ENCODE measurements at regions not wholly inside any gene's neighbourhood (a gene's known extent, or its start where the extent isn't known, plus 50 kb on each side); places are given as distances from the start of the nearest gene placed in this dataset.
"Not testable (repeated sequence)": the region's sequence is repeated elsewhere in the genome, so short reads cannot be mapped to it uniquely, and the experiment has no call there.

DNA sequence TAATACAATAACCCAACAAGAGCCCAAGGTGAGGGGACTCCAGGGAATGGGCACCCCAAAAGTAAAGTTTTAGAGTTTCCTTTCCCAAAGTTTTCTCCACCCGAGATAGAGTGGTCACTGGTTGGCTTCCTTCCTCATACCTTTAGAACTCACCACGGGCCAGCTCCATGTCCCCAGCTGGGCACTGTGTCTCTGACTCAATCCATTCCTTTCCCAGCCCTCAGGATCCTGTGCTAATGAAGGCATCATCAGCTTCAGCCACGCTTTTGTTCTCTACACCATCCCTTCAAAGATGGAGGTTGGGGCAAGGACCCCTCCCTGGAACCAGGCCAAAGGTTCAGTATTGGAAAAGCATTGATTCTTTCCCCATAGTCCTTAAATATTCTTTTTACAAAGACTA is 59.8 kb upstream of the VASH1 start:
- no peak for ATAC-seq
- no peak for TF ChIP-seq CREB5 (CRISPR knock-in tag; IDR thresholded peaks at IDR 0.05; ENCODE audit: low read depth)
- no peak for TF ChIP-seq ESRRG (CRISPR knock-in tag; IDR thresholded peaks at IDR 0.05)
- TF ChIP-seq BACH2 (CRISPR knock-in tag; IDR thresholded peaks at IDR 0.05; ENCODE audit: borderline replicate concordance): no peak
- no peak for TF ChIP-seq OSR1 (CRISPR knock-in tag; IDR thresholded peaks at IDR 0.05)
- no peak for TF ChIP-seq PATZ1 (CRISPR knock-in tag; IDR thresholded peaks at IDR 0.05; ENCODE audit: borderline replicate concordance)
- TF ChIP-seq POU6F1 (CRISPR knock-in tag; IDR thresholded peaks at IDR 0.05; ENCODE audit: borderline replicate concordance, low read depth): no peak
- TF ChIP-seq TOX (CRISPR knock-in tag; IDR thresholded peaks at IDR 0.05; ENCODE audit: borderline replicate concordance): no peak
- TF ChIP-seq ARNTL (CRISPR knock-in tag; IDR thresholded peaks at IDR 0.05; ENCODE audit: borderline replicate concordance, low read depth): no peak
- TF ChIP-seq RARB (CRISPR knock-in tag; IDR thresholded peaks at IDR 0.05): no peak
- TF ChIP-seq PPARA (CRISPR knock-in tag; IDR thresholded peaks at IDR 0.05; ENCODE audit: borderline replicate concordance): no peak
- no peak for TF ChIP-seq ZFP3 (CRISPR knock-in tag; IDR thresholded peaks at IDR 0.05)
- TF ChIP-seq CSDC2 (CRISPR knock-in tag; IDR thresholded peaks at IDR 0.05): no peak
- TF ChIP-seq CSRNP3 (CRISPR knock-in tag; IDR thresholded peaks at IDR 0.05): no peak
- no peak for TF ChIP-seq ISL1 (CRISPR knock-in tag; IDR thresholded peaks at IDR 0.05)
- TF ChIP-seq ZNF70 (CRISPR knock-in tag; IDR thresholded peaks at IDR 0.05): no peak
- TF ChIP-seq GLIS3 (CRISPR knock-in tag; IDR thresholded peaks at IDR 0.05): no peak
- no peak for TF ChIP-seq SNAI2 (CRISPR knock-in tag; IDR thresholded peaks at IDR 0.05)
- no peak for TF ChIP-seq ZNF565 (CRISPR knock-in tag; conservative IDR thresholded peaks at IDR 0.05; ENCODE audit: low read depth)
- TF ChIP-seq ZC3H10 (CRISPR knock-in tag; IDR thresholded peaks at IDR 0.05): no peak
- no peak for TF ChIP-seq ZFP30 (CRISPR knock-in tag; IDR thresholded peaks at IDR 0.05)

GRCh38 chr14:76701981-76702380 is 59.3 kb upstream of the VASH1 start:
- no peak for ATAC-seq
- TF ChIP-seq ZC3H10 (CRISPR knock-in tag; IDR thresholded peaks at IDR 0.05): no peak
- TF ChIP-seq CSRNP3 (CRISPR knock-in tag; IDR thresholded peaks at IDR 0.05): no peak
- no peak for TF ChIP-seq CSDC2 (CRISPR knock-in tag; IDR thresholded peaks at IDR 0.05)
- TF ChIP-seq TCF4 (CRISPR knock-in tag; IDR thresholded peaks at IDR 0.05; ENCODE audit: borderline replicate concordance): no peak

DNA sequence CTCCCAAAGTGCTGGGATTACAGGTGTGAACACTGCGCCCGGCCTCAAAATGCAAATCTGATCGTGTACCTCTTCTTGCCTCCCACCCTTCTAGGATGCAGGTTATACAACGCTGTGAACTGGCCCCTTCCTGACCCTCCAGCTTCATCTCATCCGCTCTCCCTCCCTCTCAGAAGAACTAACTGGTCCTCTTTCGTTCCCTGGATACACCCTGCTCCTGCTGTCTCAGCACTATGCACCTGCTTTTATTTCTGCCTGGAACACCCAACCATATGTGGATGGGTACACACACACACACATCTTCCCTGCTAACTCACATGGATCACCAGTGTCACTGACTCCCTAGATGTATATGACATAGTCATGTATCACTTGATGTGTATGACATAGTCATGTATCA is 56.1 kb upstream of the VASH1 start:
- ATAC-seq: no peak
- no peak for TF ChIP-seq TOX (CRISPR knock-in tag; IDR thresholded peaks at IDR 0.05; ENCODE audit: borderline replicate concordance)
- no peak for TF ChIP-seq BACH2 (CRISPR knock-in tag; IDR thresholded peaks at IDR 0.05; ENCODE audit: borderline replicate concordance)
- no peak for TF ChIP-seq CSDC2 (CRISPR knock-in tag; IDR thresholded peaks at IDR 0.05)
- no peak for TF ChIP-seq GLIS3 (CRISPR knock-in tag; IDR thresholded peaks at IDR 0.05)

- not testable (repeated sequence) for ATAC-seq
Measured at GRCh38 chr14:76706207-76706606, 55.1 kb upstream of the VASH1 start.
